ENCODE measurements at regions not wholly inside any gene's neighbourhood (a gene's known extent, or its start where the extent isn't known, plus 50 kb on each side); places are given as distances from the start of the nearest gene placed in this dataset.

DNA sequence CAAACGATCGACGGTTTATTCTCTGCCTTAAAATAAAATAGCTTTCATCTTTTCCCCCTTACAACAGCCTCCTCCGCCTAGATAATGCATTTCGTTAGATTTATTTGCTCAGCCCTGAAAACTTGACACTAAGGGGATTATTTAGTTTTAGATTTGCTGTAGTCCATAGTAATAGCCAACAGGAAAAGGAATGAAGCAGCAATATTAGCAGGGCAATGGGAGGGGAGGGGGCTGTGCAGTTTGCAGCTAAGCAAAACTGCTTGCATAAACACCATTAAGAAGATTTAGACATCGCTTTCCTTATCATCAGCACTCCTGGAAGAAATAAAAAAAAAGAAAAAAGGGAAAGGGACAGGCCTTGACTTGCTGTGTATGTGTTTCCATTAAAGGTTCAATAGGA is 286.5 kb upstream of the SOX14 start:
- no peak overlapping the region for H3K4me3 ChIP-seq (ENCODE audit: low read depth, low read length)
- TF ChIP-seq, protein P1, sequence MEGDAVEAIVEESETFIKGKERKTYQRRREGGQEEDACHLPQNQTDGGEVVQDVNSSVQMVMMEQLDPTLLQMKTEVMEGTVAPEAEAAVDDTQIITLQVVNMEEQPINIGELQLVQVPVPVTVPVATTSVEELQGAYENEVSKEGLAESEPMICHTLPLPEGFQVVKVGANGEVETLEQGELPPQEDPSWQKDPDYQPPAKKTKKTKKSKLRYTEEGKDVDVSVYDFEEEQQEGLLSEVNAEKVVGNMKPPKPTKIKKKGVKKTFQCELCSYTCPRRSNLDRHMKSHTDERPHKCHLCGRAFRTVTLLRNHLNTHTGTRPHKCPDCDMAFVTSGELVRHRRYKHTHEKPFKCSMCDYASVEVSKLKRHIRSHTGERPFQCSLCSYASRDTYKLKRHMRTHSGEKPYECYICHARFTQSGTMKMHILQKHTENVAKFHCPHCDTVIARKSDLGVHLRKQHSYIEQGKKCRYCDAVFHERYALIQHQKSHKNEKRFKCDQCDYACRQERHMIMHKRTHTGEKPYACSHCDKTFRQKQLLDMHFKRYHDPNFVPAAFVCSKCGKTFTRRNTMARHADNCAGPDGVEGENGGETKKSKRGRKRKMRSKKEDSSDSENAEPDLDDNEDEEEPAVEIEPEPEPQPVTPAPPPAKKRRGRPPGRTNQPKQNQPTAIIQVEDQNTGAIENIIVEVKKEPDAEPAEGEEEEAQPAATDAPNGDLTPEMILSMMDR (IDR thresholded peaks at IDR 0.05; ENCODE audit: insufficient read depth, low read depth, low read length) = no peak

DNA sequence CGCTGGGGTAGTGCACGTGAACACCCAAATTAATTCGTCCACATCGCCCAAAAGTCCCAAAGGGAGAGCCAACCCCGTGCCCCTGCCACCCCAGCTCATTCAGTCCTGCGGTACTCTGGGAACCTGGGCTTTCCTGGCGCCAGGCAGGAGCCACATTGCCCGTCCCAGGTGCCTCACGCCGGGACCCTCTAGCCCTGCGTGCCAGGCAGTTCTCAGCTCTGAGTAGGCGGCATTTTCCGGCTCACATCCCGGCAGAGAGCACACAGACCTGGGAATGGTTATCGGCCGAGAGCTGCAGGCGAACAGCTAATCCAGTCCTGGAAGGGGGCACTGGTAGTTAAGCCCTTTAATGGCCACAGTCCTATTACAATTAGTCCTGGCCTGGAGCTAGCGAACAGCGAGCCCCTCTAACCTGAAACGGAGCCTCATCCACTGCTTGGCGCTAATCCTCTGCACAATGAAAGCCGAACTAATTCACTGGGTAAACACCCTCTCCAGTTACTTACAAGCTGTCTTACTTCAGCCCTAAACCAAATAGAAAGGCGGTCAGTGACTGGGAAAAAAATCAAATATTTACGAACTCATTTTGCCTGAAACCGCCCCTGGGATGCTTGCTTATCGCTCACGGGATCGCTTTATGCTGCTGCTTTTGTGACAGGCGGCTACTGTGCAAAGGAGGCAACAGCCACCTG is 254.6 kb upstream of the SOX14 start:
- H3K4me3 ChIP-seq (ENCODE audit: low read depth, low read length) = no peak overlapping the region
- no peak for DNase-seq (ENCODE audit: low read depth)
- TF ChIP-seq, protein P1 (IDR thresholded peaks at IDR 0.05; ENCODE audit: insufficient read depth, low read depth, low read length) = no peak

More for the DNA sequence above, 286.5 kb upstream of the SOX14 start:
- no peak for DNase-seq (ENCODE audit: low read depth)

DNA sequence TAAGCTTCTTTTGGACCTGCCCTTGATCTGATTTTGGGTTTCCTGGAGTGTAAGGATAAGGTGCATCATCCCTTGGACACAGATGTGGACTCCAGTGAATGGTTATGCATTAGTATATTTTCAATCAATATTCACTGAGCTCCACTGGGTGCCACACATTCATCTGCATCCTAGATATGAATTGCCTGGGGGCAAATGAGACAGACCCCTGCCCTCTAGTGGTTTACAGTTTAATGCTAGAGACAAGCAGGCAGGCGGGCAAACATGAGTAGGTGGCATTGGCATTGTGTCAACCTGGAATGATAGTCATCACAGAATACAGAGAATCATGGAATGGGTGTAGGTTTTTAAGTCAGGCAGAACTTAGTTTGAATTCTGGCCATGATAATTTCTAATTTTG is 252.5 kb upstream of the SOX14 start:
- DNase-seq (ENCODE audit: low read depth) = no peak
- TF ChIP-seq, protein P1 (IDR thresholded peaks at IDR 0.05; ENCODE audit: insufficient read depth, low read depth, low read length) = no peak
- H3K4me3 ChIP-seq (ENCODE audit: low read depth, low read length) = no peak overlapping the region

DNA sequence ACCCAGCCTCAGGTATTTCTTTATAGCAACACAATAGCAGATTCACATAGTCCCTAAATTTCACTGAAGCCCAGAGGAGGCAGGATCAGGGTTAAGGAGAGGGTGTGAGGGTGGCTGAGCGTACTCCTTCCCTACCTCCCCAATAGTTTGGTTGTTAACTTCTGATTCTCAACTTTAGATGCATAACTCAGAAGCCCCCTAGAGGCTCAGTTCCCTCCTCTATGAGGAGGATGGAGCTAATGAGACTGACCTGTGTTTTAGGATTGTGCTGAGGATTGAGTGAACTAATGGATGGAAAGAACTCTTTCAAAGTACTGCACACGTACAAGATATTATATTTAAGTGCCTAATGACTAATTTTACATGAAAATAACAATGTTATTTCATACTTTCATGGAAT is 249.3 kb upstream of the SOX14 start:
- no peak for DNase-seq (ENCODE audit: low read depth)

DNA sequence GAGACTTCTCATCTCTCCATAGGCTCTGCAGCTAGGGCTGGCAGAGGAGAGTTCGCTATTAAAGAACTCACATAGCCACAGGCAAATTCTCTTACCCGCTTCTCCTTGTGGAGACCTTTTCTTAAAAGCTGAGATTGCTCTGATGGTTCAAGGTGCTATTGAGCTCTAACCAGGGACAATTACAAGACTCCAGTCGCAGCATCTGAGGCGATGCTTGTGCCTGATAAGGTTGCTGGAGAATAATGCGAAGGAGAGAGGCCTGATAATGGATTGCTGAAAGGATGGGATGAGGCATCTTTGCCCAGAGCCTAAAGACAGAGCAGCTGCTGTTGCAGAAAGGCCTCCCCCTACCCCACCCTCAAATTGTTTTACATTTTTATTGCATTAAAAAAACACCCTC is 244.5 kb upstream of the SOX14 start:
- no peak for DNase-seq (ENCODE audit: low read depth)
- TF ChIP-seq, protein P1 (IDR thresholded peaks at IDR 0.05; ENCODE audit: insufficient read depth, low read depth, low read length) = no peak
- H3K4me3 ChIP-seq (ENCODE audit: low read depth, low read length) = no peak overlapping the region

More for the DNA sequence above, 249.3 kb upstream of the SOX14 start:
- TF ChIP-seq, protein P1 (IDR thresholded peaks at IDR 0.05; ENCODE audit: insufficient read depth, low read depth, low read length) = no peak
- no peak overlapping the region for H3K4me3 ChIP-seq (ENCODE audit: low read depth, low read length)

DNA sequence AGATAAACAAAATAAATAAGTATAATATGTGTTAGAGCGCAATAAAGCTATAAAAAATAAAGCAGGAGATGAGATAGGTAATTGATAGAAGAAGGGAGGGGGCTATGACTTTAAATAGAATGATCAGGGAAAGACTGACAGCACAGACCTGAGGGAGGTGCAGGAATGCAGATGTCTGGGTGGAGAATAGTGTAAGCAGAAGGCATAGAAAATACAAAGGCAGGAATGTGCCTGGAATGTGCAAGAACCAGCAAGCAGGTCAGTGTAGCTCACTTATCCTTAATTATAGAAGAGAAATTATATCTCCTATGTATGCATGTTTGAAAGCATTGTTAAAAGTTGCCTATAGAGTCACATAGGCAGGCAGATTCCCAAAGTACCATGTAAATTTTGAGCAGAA is 239.4 kb upstream of the SOX14 start:
- TF ChIP-seq, protein P1 (IDR thresholded peaks at IDR 0.05; ENCODE audit: insufficient read depth, low read depth, low read length) = no peak
- DNase-seq (ENCODE audit: low read depth) = no peak
- H3K4me3 ChIP-seq (ENCODE audit: low read depth, low read length) = no peak overlapping the region

DNA sequence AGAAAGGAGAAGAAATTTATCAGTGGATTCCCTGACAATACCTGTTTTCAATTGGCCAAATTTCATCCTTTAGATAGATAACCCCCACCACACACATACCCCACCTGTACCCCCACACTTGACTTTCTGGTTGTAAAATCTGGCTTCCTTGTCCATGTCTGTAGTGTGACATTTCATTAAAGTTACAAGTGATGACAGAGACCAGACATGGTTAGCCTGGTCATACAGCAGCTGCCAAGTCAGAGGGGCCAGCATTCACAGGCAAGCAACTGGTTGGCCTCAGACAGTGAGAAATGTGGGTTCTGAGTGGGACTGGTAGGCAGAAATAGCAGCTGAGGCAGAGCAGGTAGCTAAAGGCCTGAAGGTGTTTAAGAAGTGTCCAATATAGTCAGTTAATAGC is 238.6 kb upstream of the SOX14 start:
- no peak for DNase-seq (ENCODE audit: low read depth)

More for the DNA sequence above, 238.6 kb upstream of the SOX14 start:
- TF ChIP-seq, protein P1 (IDR thresholded peaks at IDR 0.05; ENCODE audit: insufficient read depth, low read depth, low read length) = no peak
- H3K4me3 ChIP-seq (ENCODE audit: low read depth, low read length) = no peak overlapping the region
